NCI-H2107 treated with DMSO at 0.1 percent for 48 hours (cell line): ENCODE measurements at regions not wholly inside any gene's neighbourhood (a gene's known extent, or its start where the extent isn't known, plus 50 kb on each side); places are given as distances from the start of the nearest gene placed in this dataset.

Experiments used
- DNase-seq: peaks from one replicate; lab custom pipeline; 2025; ENCODE audit not compliant: unreplicated experiment; lab: John Stamatoyannopoulos, UW

DNA sequence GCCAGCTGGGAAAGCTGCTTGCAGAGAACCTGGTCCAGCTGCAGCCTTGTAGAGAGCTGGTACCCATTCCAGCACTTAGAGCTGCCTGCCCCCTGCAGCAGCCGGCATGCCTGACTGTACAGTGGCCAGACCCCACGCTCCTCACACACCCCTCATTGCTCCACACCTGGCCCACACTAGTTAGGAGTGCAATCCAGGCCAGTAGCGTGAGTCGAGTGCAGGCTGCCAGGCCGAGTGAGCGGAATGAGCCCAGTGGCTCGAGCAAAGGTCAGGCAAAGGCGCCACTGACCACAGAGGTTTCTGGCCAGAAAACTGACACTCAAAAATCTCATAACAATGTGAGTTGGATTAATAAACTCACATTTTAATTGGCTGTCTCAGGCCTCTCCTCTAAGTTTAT lies 921.7 kb upstream of the KCND2 start:
- DNase-seq: no peak

DNA sequence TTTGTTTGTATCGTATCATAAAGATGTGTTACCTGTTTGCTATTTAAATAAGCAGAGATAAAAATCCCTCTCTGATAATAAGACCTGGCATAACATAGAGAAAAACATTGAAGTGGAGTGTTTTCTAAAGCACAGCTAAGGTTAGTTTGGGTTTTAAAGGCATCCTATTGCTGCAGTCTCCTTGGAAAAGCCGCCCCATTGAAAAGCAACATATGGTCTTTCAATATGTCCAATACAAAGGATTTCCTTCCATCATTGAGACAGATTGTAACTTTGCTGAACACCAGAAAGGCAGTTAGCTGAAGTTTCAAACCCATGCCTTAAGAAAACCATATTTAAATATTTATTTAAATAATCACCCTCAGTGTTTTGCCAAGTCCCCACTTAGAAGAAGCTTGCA lies 898.5 kb upstream of the KCND2 start:
- no peak for DNase-seq

- no peak for DNase-seq
These were observed 895.1 kb upstream of the KCND2 start for GRCh38 chr7:119377861-119378260.

DNA sequence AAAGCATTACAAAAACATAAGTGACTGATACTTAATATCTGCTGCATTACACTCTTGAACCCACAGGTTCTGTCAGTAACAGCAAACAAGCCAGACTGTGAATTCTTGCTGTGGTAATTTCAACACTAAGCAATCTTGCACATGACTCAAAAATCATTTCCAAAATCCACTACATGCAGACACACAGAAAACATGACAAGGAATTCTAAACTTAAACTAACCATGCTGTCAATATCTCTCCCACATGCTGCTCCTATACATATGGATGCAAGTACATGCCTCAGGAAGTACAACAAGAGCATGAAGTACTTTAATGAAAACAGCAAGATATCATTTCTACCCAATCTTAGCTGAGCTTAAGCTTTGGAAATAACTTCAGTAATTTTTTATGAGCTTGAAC lies 890.2 kb upstream of the KCND2 start:
- DNase-seq: no peak

- no peak for DNase-seq
These were observed 878.0 kb upstream of the KCND2 start for GRCh38 chr7:119395024-119395423.

- DNase-seq: no peak
These were observed 875.8 kb upstream of the KCND2 start for GRCh38 chr7:119397156-119397555.

DNA sequence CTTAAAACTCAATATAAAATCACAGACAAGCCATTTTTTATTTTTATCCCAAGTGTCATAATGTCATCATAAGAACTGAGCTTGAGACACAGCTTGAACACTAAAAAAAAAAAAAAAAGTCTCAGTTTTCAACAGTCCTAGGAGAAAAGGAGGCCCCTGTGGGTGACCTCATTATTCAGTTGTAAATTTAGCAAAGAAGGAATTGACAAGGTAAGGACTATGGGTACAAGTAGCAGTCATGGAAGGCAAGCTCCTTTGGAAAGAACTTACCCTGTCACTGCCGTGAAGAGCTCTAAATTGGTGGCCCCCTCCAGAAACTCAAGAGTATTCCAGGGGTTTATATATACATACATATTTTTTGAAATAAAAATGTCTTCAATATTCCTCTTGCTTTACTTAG lies 864.4 kb upstream of the KCND2 start:
- DNase-seq: no peak

- DNase-seq: no peak
These were observed 859.6 kb upstream of the KCND2 start for GRCh38 chr7:119413314-119413805.

DNA sequence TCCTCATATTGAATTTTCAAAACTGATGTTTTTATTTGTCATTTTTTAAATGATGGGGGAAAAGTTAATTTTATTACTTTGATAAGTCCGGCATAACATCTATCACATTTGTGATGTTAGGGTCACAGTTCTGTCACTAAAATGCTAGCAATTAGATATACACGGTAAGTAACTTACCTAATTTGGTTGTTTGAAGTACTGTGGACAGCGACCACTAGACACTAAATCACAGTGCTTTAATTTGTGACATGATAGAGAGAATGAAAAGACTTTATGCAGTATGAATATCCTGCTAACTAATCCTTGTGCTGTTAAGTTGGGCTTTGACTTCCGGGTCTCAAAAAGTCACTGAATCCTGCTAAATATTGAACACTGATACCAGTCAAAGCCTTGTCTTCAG lies 857.3 kb upstream of the KCND2 start:
- no peak for DNase-seq

DNA sequence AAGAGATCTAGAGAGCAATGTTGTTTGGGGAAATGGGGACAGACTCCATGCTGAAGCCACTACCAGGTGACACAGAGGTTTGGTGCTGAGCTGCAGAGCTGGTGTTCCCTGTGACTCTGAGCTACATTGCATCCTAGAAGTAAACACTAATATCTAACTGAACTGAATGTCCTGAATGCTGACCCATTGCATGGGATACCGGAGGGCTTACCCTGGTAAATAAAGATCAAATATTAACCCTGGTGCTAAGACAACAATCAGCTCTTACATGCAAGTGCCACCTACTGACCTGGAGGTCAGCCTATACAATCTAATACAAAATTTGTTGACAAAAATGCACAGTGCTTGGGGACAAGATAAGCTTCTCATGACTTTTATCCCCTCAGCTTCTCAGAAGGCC lies 851.3 kb upstream of the KCND2 start:
- no peak for DNase-seq

GRCh38 chr7:119436882-119437281 lies 836.1 kb upstream of the KCND2 start:
- DNase-seq: no peak

- DNase-seq: no peak
These were observed 834.7 kb upstream of the KCND2 start for GRCh38 chr7:119438315-119438714.

- no peak for DNase-seq
These were observed 833.8 kb upstream of the KCND2 start for GRCh38 chr7:119439192-119439591.

GRCh38 chr7:119452401-119452800 lies 820.6 kb upstream of the KCND2 start:
- DNase-seq: no peak

GRCh38 chr7:119465798-119466305 lies 807.1 kb upstream of the KCND2 start:
- DNase-seq: no peak

DNA sequence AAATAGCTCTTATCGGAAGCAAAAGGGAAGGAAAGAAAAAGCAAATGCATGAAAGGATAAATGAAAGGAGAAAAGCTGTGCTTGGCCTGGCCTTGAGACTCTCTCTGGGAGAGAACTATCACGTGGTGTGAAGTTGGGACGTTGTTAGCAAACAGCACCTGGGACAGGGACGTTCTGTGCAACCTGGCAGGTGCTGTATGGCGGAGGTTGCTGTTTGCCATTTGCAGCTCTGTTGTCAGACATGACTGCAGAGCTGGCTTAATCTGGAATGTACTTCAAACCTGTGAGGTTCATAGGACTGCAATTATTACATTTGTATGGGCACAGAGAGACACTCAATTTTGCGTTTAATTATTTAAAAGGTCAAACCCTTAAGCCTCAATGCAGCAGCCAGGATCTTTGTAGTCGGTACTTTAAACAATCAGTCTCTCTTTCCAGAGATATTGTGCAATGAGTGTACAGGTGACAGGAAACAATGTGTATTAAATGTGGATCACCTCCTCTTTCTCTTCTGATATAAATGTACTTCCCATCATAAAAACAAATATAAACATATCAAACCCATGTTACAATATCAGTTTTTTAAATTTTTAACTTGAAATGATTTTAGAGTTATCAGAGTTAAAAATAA lies 800.5 kb upstream of the KCND2 start:
- peak; percentile 62 for DNase-seq

DNA sequence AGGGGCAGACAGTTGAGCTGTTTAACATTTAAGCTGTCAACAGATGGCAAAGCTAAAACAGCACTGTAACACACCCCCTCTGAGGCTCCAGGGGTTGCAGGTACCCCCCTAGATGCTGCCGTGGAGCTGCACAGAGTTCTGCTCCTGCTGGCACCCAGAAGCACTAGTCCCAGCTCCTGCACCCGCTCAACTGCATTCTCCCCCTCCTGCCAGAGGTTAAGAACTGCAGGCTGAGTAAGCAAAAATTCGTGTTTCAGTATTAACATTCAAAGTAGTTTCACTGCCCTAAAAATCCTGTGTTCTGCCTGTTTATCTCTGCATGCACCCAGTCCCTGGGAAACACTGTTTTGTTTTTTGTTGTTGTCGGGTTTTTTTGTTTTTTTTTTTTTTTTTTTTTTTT lies 790.8 kb upstream of the KCND2 start:
- DNase-seq: no peak

GRCh38 chr7:119482671-119483070 lies 790.3 kb upstream of the KCND2 start:
- no peak for DNase-seq

GRCh38 chr7:119483364-119483763 lies 789.6 kb upstream of the KCND2 start:
- DNase-seq: no peak

DNA sequence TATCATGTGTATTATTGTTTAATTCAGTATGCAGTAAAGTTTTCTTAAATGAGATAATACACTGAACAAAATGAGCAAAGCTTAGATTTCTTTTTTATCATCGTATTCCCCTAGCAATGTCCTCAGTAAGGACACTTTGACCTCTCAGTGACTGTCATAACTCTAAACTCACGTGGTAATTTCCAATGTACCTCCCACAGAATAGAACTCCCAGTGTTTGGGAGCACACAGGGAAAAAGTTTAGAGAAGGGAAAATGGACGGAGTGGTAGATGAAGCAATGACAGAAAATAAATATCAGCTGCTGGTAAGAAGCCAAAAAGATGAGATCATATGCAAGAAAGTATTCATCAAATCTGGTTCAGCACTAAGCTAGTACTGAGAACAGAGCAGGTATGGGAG lies 758.6 kb upstream of the KCND2 start:
- DNase-seq: no peak

DNA sequence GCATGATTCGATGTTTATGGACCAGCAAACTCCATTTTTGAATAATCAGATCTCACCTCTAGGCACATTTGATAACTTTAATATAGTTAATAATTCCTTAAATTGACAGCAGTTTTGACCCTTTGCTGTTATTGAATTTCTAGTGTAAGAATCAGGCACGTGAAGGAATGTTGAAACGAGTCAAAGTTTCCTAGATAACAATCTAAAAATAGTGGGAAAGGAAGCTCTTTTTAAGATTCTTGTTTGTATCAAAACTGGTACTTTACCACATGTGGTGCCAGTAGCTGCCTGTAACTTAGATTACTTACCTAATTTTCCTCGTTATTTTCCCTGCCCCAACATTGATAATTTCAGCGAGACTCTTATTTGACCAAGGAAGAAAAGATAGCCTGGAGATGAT lies 757.8 kb upstream of the KCND2 start:
- DNase-seq: no peak

- DNase-seq: no peak
These were observed 757.0 kb upstream of the KCND2 start for GRCh38 chr7:119515962-119516361.

- DNase-seq: no peak
These were observed 750.7 kb upstream of the KCND2 start for GRCh38 chr7:119522263-119522662.
